ENCODE measurements at regions not wholly inside any gene's neighbourhood (a gene's known extent, or its start where the extent isn't known, plus 50 kb on each side); places are given as distances from the start of the nearest gene placed in this dataset.

DNA sequence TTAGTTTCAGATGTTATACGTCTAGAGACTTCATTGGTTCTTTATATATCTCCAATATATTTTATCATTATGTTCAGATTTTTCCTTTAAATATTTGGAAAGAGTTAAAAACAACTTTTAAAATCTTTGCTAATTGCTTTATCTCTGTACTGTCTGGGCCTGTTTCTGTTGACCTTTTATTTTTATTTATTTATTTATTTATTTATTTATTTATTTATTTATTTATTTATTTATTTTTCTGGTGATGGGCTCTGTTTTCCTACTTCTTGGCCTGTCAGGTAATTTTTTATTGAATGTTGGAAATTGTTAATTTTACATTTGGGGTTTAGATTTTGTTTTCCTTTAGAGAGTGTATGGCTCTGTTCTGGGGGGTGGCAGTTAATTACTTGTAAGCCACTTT lies 279.7 kb upstream of the KAZN start:
- Mint-ChIP-seq H3K27ac (no peak overlapping the region), H3K9me3 (peaks cover 14% of the 10 kb centered on the region), H3K4me1 (peaks cover 23% of the 10 kb centered on the region), H3K4me3 (no peak overlapping the region), H3K27me3 (ENCODE audit: low read depth) (peaks cover 16% of the 10 kb centered on the region), H3K36me3 (no peaks in the 10 kb centered on the region)
- ChIA-PET CTCF (interaction anchor here (0.9 kb wide), 1 partner anchor 116 kb away, joined by 3 read pairs; no protein-coding TSS in a partner anchor), POLR2A (no interaction called here)
- ATAC-seq (no peak), DNase-seq (ENCODE audit: low spot score) (no peak)
- TF ChIP-seq RORB (CRISPR knock-in tag; IDR thresholded peaks at IDR 0.05) = no peak
- TF ChIP-seq, protein P1, sequence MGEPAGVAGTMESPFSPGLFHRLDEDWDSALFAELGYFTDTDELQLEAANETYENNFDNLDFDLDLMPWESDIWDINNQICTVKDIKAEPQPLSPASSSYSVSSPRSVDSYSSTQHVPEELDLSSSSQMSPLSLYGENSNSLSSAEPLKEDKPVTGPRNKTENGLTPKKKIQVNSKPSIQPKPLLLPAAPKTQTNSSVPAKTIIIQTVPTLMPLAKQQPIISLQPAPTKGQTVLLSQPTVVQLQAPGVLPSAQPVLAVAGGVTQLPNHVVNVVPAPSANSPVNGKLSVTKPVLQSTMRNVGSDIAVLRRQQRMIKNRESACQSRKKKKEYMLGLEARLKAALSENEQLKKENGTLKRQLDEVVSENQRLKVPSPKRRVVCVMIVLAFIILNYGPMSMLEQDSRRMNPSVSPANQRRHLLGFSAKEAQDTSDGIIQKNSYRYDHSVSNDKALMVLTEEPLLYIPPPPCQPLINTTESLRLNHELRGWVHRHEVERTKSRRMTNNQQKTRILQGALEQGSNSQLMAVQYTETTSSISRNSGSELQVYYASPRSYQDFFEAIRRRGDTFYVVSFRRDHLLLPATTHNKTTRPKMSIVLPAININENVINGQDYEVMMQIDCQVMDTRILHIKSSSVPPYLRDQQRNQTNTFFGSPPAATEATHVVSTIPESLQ (CRISPR knock-in tag; IDR thresholded peaks at IDR 0.05) = no peak
- no peak for TF ChIP-seq CREB1 (CRISPR knock-in tag; IDR thresholded peaks at IDR 0.05)
- no peak for TF ChIP-seq JUN (CRISPR knock-in tag; IDR thresholded peaks at IDR 0.05)
- no peak for TF ChIP-seq JAZF1 (CRISPR knock-in tag; IDR thresholded peaks at IDR 0.05)
- TF ChIP-seq MXD4 (CRISPR knock-in tag; IDR thresholded peaks at IDR 0.05; ENCODE audit: borderline replicate concordance) = no peak
- TF ChIP-seq ATF2 (CRISPR knock-in tag; IDR thresholded peaks at IDR 0.05; ENCODE audit: borderline replicate concordance, low read depth) = no peak
- TF ChIP-seq STAT6 (CRISPR knock-in tag; conservative IDR thresholded peaks at IDR 0.05; ENCODE audit: low read depth) = no peak
- TF ChIP-seq PREB (CRISPR knock-in tag; IDR thresholded peaks at IDR 0.05; ENCODE audit: borderline replicate concordance) = no peak
- TF ChIP-seq, protein P2, sequence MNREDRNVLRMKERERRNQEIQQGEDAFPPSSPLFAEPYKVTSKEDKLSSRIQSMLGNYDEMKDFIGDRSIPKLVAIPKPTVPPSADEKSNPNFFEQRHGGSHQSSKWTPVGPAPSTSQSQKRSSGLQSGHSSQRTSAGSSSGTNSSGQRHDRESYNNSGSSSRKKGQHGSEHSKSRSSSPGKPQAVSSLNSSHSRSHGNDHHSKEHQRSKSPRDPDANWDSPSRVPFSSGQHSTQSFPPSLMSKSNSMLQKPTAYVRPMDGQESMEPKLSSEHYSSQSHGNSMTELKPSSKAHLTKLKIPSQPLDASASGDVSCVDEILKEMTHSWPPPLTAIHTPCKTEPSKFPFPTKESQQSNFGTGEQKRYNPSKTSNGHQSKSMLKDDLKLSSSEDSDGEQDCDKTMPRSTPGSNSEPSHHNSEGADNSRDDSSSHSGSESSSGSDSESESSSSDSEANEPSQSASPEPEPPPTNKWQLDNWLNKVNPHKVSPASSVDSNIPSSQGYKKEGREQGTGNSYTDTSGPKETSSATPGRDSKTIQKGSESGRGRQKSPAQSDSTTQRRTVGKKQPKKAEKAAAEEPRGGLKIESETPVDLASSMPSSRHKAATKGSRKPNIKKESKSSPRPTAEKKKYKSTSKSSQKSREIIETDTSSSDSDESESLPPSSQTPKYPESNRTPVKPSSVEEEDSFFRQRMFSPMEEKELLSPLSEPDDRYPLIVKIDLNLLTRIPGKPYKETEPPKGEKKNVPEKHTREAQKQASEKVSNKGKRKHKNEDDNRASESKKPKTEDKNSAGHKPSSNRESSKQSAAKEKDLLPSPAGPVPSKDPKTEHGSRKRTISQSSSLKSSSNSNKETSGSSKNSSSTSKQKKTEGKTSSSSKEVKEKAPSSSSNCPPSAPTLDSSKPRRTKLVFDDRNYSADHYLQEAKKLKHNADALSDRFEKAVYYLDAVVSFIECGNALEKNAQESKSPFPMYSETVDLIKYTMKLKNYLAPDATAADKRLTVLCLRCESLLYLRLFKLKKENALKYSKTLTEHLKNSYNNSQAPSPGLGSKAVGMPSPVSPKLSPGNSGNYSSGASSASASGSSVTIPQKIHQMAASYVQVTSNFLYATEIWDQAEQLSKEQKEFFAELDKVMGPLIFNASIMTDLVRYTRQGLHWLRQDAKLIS (CRISPR knock-in tag; IDR thresholded peaks at IDR 0.05; ENCODE audit: borderline replicate concordance) = no peak
- no peak for TF ChIP-seq ZBTB21 (CRISPR knock-in tag; IDR thresholded peaks at IDR 0.05; ENCODE audit: borderline replicate concordance)
- TF ChIP-seq NFE2L1 (CRISPR knock-in tag; IDR thresholded peaks at IDR 0.05) = no peak
- no peak for TF ChIP-seq ELF4 (CRISPR knock-in tag; IDR thresholded peaks at IDR 0.05; ENCODE audit: low read depth)
- TF ChIP-seq GABPB1 (CRISPR knock-in tag; IDR thresholded peaks at IDR 0.05) = no peak
- no peak for TF ChIP-seq FOXP4 (CRISPR knock-in tag; IDR thresholded peaks at IDR 0.05)
- TF ChIP-seq GRHL2 (CRISPR knock-in tag; IDR thresholded peaks at IDR 0.05; ENCODE audit: insufficient replicate concordance, severe bottlenecking) = no peak
- TF ChIP-seq NR2C2 (CRISPR knock-in tag; IDR thresholded peaks at IDR 0.05) = no peak
- no peak for TF ChIP-seq ERG (CRISPR knock-in tag; IDR thresholded peaks at IDR 0.05)
